Smooth muscle cell (in vitro differentiated cells): ENCODE measurements at regions not wholly inside any gene's neighbourhood (a gene's known extent, or its start where the extent isn't known, plus 50 kb on each side); places are given as distances from the start of the nearest gene placed in this dataset.
"Not testable (repeated sequence)": the region's sequence is repeated elsewhere in the genome, so short reads cannot be mapped to it uniquely, and the experiment has no call there.

ENCODE experiments used
- DNase-seq: peaks from one replicate; lab custom pipeline; 2025; ENCODE audit not compliant: unreplicated experiment; lab: John Stamatoyannopoulos, UW
- H2AFZ ChIP-seq: fragments of 200-600 bp; sonication (generic); 2 replicates; pipeline ENCODE4 v1.6.0; 2016; ENCODE audit warnings: antibody characterized with exemption, low read depth, mild to moderate bottlenecking
- H3F3A ChIP-seq: fragments of 200-600 bp; sonication (generic); 2 replicates; pipeline ENCODE4 v1.6.0; 2017; ENCODE audit warnings: antibody characterized with exemption, low read depth
- H3K27ac ChIP-seq: fragments of 200-600 bp; sonication (generic); 2 replicates; pipeline ENCODE4 v1.5.1; 2016; ENCODE audit warnings: low read depth, mild to moderate bottlenecking
- H3K27me3 ChIP-seq: fragments of 200-600 bp; sonication (generic); 2 replicates; pipeline ENCODE4 v1.6.1; 2016; ENCODE audit warnings: low read depth, mild to moderate bottlenecking
- H3K36me3 ChIP-seq: fragments of 200-600 bp; sonication (generic); 2 replicates; pipeline ENCODE4 v1.5.1; 2016; ENCODE audit warnings: low read depth
- H3K4me1 ChIP-seq: fragments of 200-600 bp; sonication (generic); 2 replicates; pipeline ENCODE4 v1.5.1; 2016; ENCODE audit warnings: low read depth
- H3K4me2 ChIP-seq: fragments of 200-600 bp; sonication (generic); 2 replicates; pipeline ENCODE4 v1.6.0; 2016; ENCODE audit warnings: mild to moderate bottlenecking
- H3K4me3 ChIP-seq: fragments of 200-600 bp; sonication (generic); 2 replicates; pipeline ENCODE4 v1.5.1; 2016; ENCODE audit warnings: mild to moderate bottlenecking
- H3K79me2 ChIP-seq: fragments of 200-600 bp; sonication (generic); 2 replicates; pipeline ENCODE4 v1.6.0; 2016; ENCODE audit warnings: low read depth, mild to moderate bottlenecking
- H3K9ac ChIP-seq: fragments of 200-600 bp; sonication (generic); 2 replicates; pipeline ENCODE4 v1.6.0; 2016; ENCODE audit warnings: low read depth
- H3K9me3 ChIP-seq: fragments of 200-600 bp; sonication (generic); replicated peaks from 2 replicates; pipeline ENCODE4 v1.5.1; 2016; ENCODE audit warnings: low read depth
- H4K20me1 ChIP-seq: fragments of 200-600 bp; sonication (generic); 2 replicates; pipeline ENCODE4 v1.6.0; 2016; ENCODE audit warnings: low read depth
- WGBS: methylation state at CpG from one replicate; pipeline ENCODE4 v1.1.7; 2016; ENCODE audit warnings: low lambda C conversion rate; 5-methylcytosine and 5-hydroxymethylcytosine counted together
- TF ChIP-seq, protein P1 (sequence below): fragments of 200-600 bp; sonication (generic); IDR thresholded peaks from 2 replicates; pipeline ENCODE4 v1.5.1; 2017; ENCODE audit warnings: borderline replicate concordance, mild to moderate bottlenecking, antibody characterized with exemption; ENCODE audit not compliant: insufficient read depth, poor library complexity, severe bottlenecking

DNA sequence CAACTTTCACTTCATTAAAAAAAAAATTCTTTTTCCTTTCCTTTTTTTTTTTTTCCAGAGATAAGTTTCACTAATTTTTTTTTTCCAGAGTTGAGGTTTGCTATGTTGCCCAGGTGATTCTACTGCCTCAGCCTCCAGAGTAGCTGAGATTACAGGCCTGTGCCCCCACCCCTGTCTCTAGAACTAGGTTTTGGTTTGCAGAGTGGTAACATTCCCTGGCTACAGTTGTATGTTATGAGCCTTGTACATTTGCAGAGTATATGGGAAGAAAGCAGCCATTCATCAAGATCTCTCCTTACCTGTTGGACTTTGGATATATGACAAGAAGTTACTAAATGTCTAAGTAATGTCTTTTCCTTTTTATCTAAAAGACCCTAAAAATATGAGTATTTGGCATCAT, 298.4 kb downstream of the MYCN start:
- Histone ChIP-seq H4K20me1 (no peaks in the 10 kb centered on the region), H3K79me2 (no peaks in the 10 kb centered on the region), H3K36me3 (no peaks in the 10 kb centered on the region), H3K9me3 (no peaks in the 10 kb centered on the region), H3K4me3 (no peak overlapping the region), H3K4me1 (no peaks in the 10 kb centered on the region), H2AFZ (no peak overlapping the region), H3K27me3 (peaks cover 6% of the 10 kb centered on the region), H3K27ac (no peak overlapping the region), H3K4me2 (no peak overlapping the region), H3K9ac (no peak overlapping the region), H3F3A (no peaks in the 10 kb centered on the region)
- DNase-seq: no peak
- TF ChIP-seq, protein P1, sequence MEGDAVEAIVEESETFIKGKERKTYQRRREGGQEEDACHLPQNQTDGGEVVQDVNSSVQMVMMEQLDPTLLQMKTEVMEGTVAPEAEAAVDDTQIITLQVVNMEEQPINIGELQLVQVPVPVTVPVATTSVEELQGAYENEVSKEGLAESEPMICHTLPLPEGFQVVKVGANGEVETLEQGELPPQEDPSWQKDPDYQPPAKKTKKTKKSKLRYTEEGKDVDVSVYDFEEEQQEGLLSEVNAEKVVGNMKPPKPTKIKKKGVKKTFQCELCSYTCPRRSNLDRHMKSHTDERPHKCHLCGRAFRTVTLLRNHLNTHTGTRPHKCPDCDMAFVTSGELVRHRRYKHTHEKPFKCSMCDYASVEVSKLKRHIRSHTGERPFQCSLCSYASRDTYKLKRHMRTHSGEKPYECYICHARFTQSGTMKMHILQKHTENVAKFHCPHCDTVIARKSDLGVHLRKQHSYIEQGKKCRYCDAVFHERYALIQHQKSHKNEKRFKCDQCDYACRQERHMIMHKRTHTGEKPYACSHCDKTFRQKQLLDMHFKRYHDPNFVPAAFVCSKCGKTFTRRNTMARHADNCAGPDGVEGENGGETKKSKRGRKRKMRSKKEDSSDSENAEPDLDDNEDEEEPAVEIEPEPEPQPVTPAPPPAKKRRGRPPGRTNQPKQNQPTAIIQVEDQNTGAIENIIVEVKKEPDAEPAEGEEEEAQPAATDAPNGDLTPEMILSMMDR: no peak

DNA sequence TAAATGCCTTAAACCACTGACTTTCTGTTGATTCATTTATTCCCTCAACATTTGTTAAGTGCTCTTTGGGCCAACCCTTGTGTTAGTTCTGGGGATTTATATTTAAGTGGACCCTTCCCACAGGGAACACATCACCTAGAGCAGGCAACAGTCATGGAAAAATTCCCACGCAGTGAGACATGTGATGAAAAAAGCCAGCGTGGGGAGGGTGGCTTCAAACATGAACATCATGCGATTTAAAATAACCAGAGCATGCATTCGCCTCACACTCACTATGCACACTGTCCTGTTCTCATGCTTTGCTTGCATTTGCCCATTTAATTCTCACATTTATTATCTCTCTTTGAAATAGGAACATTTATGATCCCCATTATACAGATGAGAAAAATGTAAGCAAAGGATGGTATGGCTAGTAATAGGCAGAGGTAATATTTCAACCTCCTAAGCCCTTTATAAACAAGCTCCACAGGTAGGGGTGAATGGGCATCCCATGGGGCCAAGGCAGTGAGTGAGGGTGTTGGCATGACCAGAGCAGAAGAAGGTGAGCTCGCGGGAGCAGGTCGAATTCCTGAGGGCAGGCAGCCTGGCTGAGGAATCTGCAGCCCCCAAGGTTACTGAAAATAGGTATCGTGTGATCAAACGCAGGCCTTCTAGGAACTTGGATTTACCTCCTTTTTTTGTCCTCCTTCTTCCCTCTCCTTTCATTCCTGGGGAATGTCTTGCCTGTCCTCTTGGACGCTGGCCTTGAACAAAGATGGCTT, 297.8 kb downstream of the MYCN start:
- H3K27ac ChIP-seq: no peak overlapping the region
- no peak overlapping the region for H3K4me3 ChIP-seq
- no peak overlapping the region for H3K9ac ChIP-seq
- no peaks in the 10 kb centered on the region for H3K36me3 ChIP-seq
- WGBS: 89% methylated on average over 10 of the region's 10 CpGs
- no peaks in the 10 kb centered on the region for H3K79me2 ChIP-seq
- H3K9me3 ChIP-seq: no peaks in the 10 kb centered on the region
- TF ChIP-seq, protein P1: no peak
- H3F3A ChIP-seq: no peaks in the 10 kb centered on the region
- no peaks in the 10 kb centered on the region for H4K20me1 ChIP-seq
- no peaks in the 10 kb centered on the region for H3K4me1 ChIP-seq
- peaks cover 6% of the 10 kb centered on the region for H3K27me3 ChIP-seq
- H3K4me2 ChIP-seq: no peak overlapping the region
- H2AFZ ChIP-seq: no peak overlapping the region
- no peak for DNase-seq

DNA sequence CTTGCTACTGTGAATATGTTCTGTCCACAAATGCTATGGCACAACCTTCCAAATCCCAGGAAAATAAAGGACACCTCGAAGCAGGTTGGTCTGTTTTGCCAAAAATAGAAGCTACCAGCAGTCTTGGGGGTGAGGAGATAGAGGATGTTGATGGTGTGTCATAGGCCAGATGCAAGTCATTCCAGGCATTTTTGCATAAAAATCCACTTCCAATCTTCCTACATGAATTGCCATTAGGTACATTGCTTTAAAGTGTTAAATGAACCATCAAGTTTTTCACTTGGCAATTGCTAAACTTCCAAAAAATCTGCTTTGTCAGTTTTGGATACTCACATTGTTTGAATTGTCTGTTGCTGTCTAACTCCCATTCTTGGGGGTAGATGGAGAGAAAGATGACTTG, 295.4 kb downstream of the MYCN start:
- Histone ChIP-seq H3F3A (no peaks in the 10 kb centered on the region), H3K9ac (no peak overlapping the region), H3K4me2 (no peak overlapping the region), H3K27ac (no peak overlapping the region), H3K4me1 (no peaks in the 10 kb centered on the region), H3K4me3 (no peak overlapping the region), H3K36me3 (no peaks in the 10 kb centered on the region), H3K79me2 (no peaks in the 10 kb centered on the region), H4K20me1 (no peaks in the 10 kb centered on the region), H3K27me3 (peaks cover 6% of the 10 kb centered on the region), H2AFZ (no peak overlapping the region), H3K9me3 (no peaks in the 10 kb centered on the region)
- TF ChIP-seq, protein P1: no peak
- WGBS: 62% methylated on average over 1 of the region's 1 CpG
- no peak for DNase-seq

DNA sequence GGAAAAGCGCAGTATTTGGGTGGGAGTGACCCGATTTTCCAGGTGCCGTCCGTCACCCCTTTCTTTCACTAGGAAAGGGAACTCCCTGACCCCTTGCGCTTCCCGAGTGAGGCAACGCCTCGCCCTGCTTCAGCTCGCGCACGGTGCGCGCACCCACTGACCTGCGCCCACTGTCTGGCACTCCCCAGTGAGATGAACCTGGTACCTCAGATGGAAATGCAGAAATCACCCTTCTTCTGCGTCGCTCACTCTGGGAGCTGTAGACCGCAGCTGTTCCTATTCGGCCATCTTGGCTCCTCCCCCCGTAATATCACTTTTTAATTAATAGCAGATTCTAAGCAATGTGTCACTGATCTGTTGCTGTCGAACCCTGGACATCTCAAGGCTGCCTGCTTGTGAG, 294.9 kb downstream of the MYCN start:
- H3K79me2 ChIP-seq, H3K9me3 ChIP-seq, H3K4me3 ChIP-seq, DNase-seq, H3K27ac ChIP-seq, H3K36me3 ChIP-seq, H3K4me2 ChIP-seq, H3K9ac ChIP-seq, H2AFZ ChIP-seq, H3K27me3 ChIP-seq, H3K4me1 ChIP-seq, H4K20me1 ChIP-seq, H3F3A ChIP-seq: not testable (repeated sequence)
- 89% methylated on average over 20 of the region's 20 CpGs for WGBS
